ENCODE measurements at regions not wholly inside any gene's neighbourhood (a gene's known extent, or its start where the extent isn't known, plus 50 kb on each side); places are given as distances from the start of the nearest gene placed in this dataset.

DNA sequence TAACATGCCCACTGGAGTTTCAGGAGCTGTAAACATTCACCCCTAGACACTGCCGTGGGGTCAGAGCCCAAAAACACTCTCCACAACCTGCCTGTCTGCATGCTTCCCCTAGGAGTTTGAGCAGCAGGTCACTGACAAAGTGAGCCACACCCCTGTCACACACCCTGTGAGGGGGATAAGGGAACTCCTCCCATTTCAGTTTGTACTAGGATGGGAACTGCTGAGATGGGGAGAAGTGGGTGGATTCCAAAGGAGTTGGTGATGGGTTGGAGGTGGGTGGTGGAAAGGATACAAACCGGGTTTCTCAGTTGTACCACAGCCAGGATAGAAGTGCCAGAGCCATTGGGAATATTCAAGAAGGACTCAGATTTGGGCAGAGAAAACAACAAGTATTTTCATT, 140.2 kb downstream of the MIS18A start:
- 83 to 96% (median 89%) methylated on average over 2 of the region's 2 CpGs for WGBS, 3 donors
- Histone ChIP-seq H3K27ac (no peak overlapping the region), H3K36me3 (no peaks in the 10 kb centered on the region), H3K4me3 (no peak overlapping the region), H3K4me1 (ENCODE audit: insufficient read depth) (peaks cover 7% of the 10 kb centered on the region), H3K27me3 (no peaks in the 10 kb centered on the region), H3K9me3 (no peaks in the 10 kb centered on the region)
- no peak for DNase-seq
- intact Hi-C loops (cut with DNase I): no loop called here
- TF ChIP-seq, protein P1, sequence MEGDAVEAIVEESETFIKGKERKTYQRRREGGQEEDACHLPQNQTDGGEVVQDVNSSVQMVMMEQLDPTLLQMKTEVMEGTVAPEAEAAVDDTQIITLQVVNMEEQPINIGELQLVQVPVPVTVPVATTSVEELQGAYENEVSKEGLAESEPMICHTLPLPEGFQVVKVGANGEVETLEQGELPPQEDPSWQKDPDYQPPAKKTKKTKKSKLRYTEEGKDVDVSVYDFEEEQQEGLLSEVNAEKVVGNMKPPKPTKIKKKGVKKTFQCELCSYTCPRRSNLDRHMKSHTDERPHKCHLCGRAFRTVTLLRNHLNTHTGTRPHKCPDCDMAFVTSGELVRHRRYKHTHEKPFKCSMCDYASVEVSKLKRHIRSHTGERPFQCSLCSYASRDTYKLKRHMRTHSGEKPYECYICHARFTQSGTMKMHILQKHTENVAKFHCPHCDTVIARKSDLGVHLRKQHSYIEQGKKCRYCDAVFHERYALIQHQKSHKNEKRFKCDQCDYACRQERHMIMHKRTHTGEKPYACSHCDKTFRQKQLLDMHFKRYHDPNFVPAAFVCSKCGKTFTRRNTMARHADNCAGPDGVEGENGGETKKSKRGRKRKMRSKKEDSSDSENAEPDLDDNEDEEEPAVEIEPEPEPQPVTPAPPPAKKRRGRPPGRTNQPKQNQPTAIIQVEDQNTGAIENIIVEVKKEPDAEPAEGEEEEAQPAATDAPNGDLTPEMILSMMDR (IDR thresholded peaks at IDR 0.05): no peak
- TF ChIP-seq POLR2A (IDR thresholded peaks at IDR 0.05) (no peak), EP300 (IDR thresholded peaks at IDR 0.05) (no peak)

DNA sequence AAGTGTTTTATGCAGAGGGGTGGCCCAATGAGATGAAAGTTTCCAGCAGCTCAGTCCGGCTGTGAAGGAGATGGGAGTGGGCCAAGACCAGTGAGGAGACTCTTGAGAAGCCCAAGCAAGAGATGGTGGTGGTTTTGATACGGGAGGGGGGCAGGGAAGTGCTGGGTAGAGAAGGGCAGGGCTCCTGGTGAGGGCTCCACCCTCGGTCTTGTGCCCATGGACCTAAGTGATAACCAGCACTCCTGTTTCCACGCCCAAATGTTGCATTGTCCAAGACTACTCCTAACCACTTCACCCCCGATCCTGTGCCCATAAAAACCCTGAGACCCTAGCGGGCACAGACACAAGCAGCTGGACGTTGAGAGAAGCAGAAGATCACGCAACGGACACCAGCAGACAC, 140.9 kb downstream of the MIS18A start:
- H3K4me1 ChIP-seq (ENCODE audit: insufficient read depth): peaks cover 1% of the 10 kb centered on the region
- WGBS, 3 donors: 91 to 93% (median 92%) methylated on average over 9 of the region's 9 CpGs
- intact Hi-C loops (cut with DNase I): no loop called here
- no peak for TF ChIP-seq EP300 (IDR thresholded peaks at IDR 0.05)
- TF ChIP-seq, protein P1 (IDR thresholded peaks at IDR 0.05): no peak
- TF ChIP-seq POLR2A (IDR thresholded peaks at IDR 0.05): no peak
- no peak overlapping the region for H3K27ac ChIP-seq
- DNase-seq: no peak
- no peak overlapping the region for H3K4me3 ChIP-seq
- no peaks in the 10 kb centered on the region for H3K27me3 ChIP-seq
- no peaks in the 10 kb centered on the region for H3K36me3 ChIP-seq
- H3K9me3 ChIP-seq: no peaks in the 10 kb centered on the region

DNA sequence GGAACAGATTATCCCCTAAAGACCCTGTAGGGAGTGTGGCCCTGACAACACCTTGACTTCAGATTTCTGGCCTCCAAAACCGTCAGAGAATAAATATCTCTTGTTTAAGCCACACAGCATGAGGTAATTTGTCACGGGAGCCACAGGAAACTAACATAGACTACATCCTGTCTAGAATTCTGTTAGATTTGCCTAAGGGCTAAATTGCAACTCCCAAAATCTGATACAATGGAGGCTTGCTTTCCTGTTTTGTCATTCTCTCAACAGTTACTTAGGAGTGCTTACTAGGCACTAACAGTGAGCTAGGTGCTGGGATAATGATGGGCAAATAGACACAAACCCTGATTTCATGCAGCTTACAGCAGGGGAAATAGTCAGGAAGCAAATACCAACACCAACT, 141.6 kb downstream of the MIS18A start:
- no peak overlapping the region for H3K4me3 ChIP-seq
- H3K27ac ChIP-seq: no peak overlapping the region
- H3K9me3 ChIP-seq: no peaks in the 10 kb centered on the region
- no peaks in the 10 kb centered on the region for H3K36me3 ChIP-seq
- 82 to 89% (median 83%) methylated on average over 2 of the region's 2 CpGs for WGBS, 3 donors
- TF ChIP-seq, protein P1 (IDR thresholded peaks at IDR 0.05): no peak
- no peak for TF ChIP-seq POLR2A (IDR thresholded peaks at IDR 0.05)
- TF ChIP-seq EP300 (IDR thresholded peaks at IDR 0.05): no peak
- no peaks in the 10 kb centered on the region for H3K27me3 ChIP-seq
- no peaks in the 10 kb centered on the region for H3K4me1 ChIP-seq (ENCODE audit: insufficient read depth)
- intact Hi-C loops (cut with DNase I): no loop called here
- no peak for DNase-seq

DNA sequence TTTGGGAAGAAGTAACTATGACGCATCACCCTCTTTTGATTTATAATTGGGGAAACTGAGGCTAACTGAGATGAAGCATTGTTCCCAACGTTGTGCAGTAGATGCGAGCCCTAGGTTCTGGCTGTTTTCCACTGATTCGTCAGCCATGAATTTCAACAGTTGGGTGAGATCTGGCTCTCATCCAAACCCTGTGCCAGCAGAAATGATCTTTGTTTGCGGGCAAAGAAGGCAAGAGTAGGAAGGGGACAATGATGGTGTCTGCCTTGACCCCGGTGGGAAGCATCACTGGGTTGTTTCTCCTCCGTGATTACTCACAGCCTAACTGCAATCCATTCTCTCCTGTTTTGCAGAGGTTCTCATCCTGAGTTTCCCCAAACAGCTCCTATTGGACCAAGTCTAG, 142.3 kb downstream of the MIS18A start:
- no peak for DNase-seq
- Histone ChIP-seq H3K36me3 (no peaks in the 10 kb centered on the region), H3K4me1 (ENCODE audit: insufficient read depth) (peaks cover 2% of the 10 kb centered on the region), H3K27me3 (no peaks in the 10 kb centered on the region), H3K4me3 (no peak overlapping the region), H3K9me3 (no peaks in the 10 kb centered on the region), H3K27ac (no peak overlapping the region)
- intact Hi-C loops (cut with DNase I): no loop called here
- TF ChIP-seq, protein P1 (IDR thresholded peaks at IDR 0.05): no peak
- no peak for TF ChIP-seq POLR2A (IDR thresholded peaks at IDR 0.05)
- TF ChIP-seq EP300 (IDR thresholded peaks at IDR 0.05): no peak
- 86 to 90% (median 88%) methylated on average over 7 of the region's 7 CpGs for WGBS, 3 donors

Measured in ovary (tissue), 7 donors.